GM23338 (cell line): ENCODE measurements at regions not wholly inside any gene's neighbourhood (a gene's known extent, or its start where the extent isn't known, plus 50 kb on each side); places are given as distances from the start of the nearest gene placed in this dataset.

Source experiments
- ATAC-seq: fragments of 200-7000 bp; cut with Tn5 transposase; 3 replicates; pipeline ENCODE4 v1.9.1; 2020
- DNase-seq: peaks from one replicate; pipeline ENCODE4 v3.0.0-alpha.2; 2015; ENCODE audit warnings: low spot score
- H2AFZ ChIP-seq: fragments of 200-600 bp; sonication (generic); 2 replicates; pipeline ENCODE4 v1.8.0; 2016; ENCODE audit warnings: antibody characterized with exemption, mild to moderate bottlenecking, moderate library complexity
- H3F3A ChIP-seq: fragments of 200-600 bp; sonication (generic); replicated peaks from 2 replicates; pipeline ENCODE4 v1.8.0; 2017; ENCODE audit warnings: antibody characterized with exemption, mixed run types, low read depth
- H3K27ac ChIP-seq: fragments of 200-600 bp; sonication (generic); 2 replicates; pipeline ENCODE4 v1.6.1; 2016; ENCODE audit warnings: low read depth
- H3K27me3 ChIP-seq: fragments of 200-600 bp; sonication (generic); 2 replicates; pipeline ENCODE4 v1.8.0; 2016; ENCODE audit warnings: mild to moderate bottlenecking, mixed run types, moderate library complexity; ENCODE audit not compliant: insufficient read depth
- H3K36me3 ChIP-seq: fragments of 200-600 bp; sonication (generic); 2 replicates; pipeline ENCODE4 v1.8.0; 2016; ENCODE audit warnings: mild to moderate bottlenecking; ENCODE audit not compliant: insufficient read depth
- H3K4me1 ChIP-seq: fragments of 200-600 bp; sonication (generic); 2 replicates; pipeline ENCODE4 v1.8.0; 2016; ENCODE audit warnings: mild to moderate bottlenecking, moderate library complexity; ENCODE audit not compliant: insufficient read depth
- H3K4me2 ChIP-seq: fragments of 200-600 bp; sonication (generic); 2 replicates; pipeline ENCODE4 v1.7.1; 2017; ENCODE audit warnings: mixed run types
- H3K4me3 ChIP-seq: fragments of 200-600 bp; sonication (generic); 2 replicates; pipeline ENCODE4 v1.6.1; 2016; ENCODE audit warnings: mixed run types
- H3K79me2 ChIP-seq: fragments of 200-600 bp; sonication (generic); replicated peaks from 2 replicates; pipeline ENCODE4 v1.8.0; 2017; ENCODE audit warnings: mild to moderate bottlenecking; ENCODE audit not compliant: insufficient read depth
- H3K9me2 ChIP-seq: fragments of 200-600 bp; sonication (generic); 2 replicates; pipeline ENCODE4 v1.8.0; 2017; ENCODE audit not compliant: insufficient read depth
- H4K20me1 ChIP-seq: fragments of 200-600 bp; sonication (generic); replicated peaks from 2 replicates; pipeline ENCODE4 v1.8.0; 2017; ENCODE audit warnings: mild to moderate bottlenecking; ENCODE audit not compliant: insufficient read depth
- H3K27ac Mint-ChIP-seq: 2 replicates; pipeline ENCODE4 v1.8.0; 2020; ENCODE audit warnings: inconsistent platforms, mild to moderate bottlenecking, moderate library complexity, mixed read lengths
- H3K27me3 Mint-ChIP-seq: 3 replicates; pipeline ENCODE4 v1.8.0; 2022; ENCODE audit warnings: low read depth, mild to moderate bottlenecking, moderate library complexity, mixed read lengths, inconsistent platforms; ENCODE audit not compliant: insufficient read depth, poor library complexity
- H3K36me3 Mint-ChIP-seq: 3 replicates; pipeline ENCODE4 v1.8.0; 2021; ENCODE audit warnings: low read depth, mild to moderate bottlenecking, inconsistent platforms, moderate library complexity, mixed read lengths
- H3K4me1 Mint-ChIP-seq: 3 replicates; pipeline ENCODE4 v1.8.0; 2020; ENCODE audit warnings: mild to moderate bottlenecking, inconsistent platforms, mixed read lengths
- H3K4me3 Mint-ChIP-seq: 3 replicates; pipeline ENCODE4 v1.8.0; 2021; ENCODE audit warnings: moderate library complexity, mild to moderate bottlenecking, inconsistent platforms, mixed read lengths
- H3K9me3 Mint-ChIP-seq: 3 replicates; pipeline ENCODE4 v1.8.0; 2020; ENCODE audit warnings: moderate library complexity, mild to moderate bottlenecking, inconsistent platforms, mixed read lengths
- CREB1 ChIP-seq: fragments of 250-450 bp; sonication (Bioruptor Pico); IDR thresholded peaks from 2 replicates; pipeline ENCODE4 v1.5.0; 2020; ENCODE audit warnings: low read depth, mild to moderate bottlenecking, moderate library complexity
- CTCF ChIP-seq, 2 experiments: fragments of 200-600 bp in 1 of 2; sonication (generic) in 1 of 2; conservative IDR thresholded peaks; 2 replicates each; pipeline versions ENCODE4 v1.5.1 to v1.6.1; 2016 to 2017; ENCODE audit warnings: antibody characterized with exemption in 2 of 2, low read depth in 2 of 2, mild to moderate bottlenecking in 2 of 2, moderate library complexity in 1 of 2
- ETS1 ChIP-seq: IDR thresholded peaks from 2 replicates; pipeline ENCODE4 v1.6.1; 2016; ENCODE audit warnings: antibody characterized with exemption
- EZH2phosphoT487 ChIP-seq: fragments of 200-600 bp; sonication (generic); IDR thresholded peaks from one replicate; pipeline ENCODE4 v1.8.1; 2018; ENCODE audit warnings: antibody characterized with exemption; ENCODE audit not compliant: unreplicated experiment
- JUNB ChIP-seq: IDR thresholded peaks from one replicate; pipeline ENCODE4 v1.6.1; 2016; ENCODE audit warnings: antibody characterized with exemption; ENCODE audit not compliant: unreplicated experiment
- NANOG ChIP-seq: IDR thresholded peaks from 2 replicates; pipeline ENCODE4 v1.6.1; 2016; ENCODE audit warnings: antibody characterized with exemption, borderline replicate concordance
- REST ChIP-seq: IDR thresholded peaks from one replicate; pipeline ENCODE4 v1.6.1; 2018; ENCODE audit warnings: antibody characterized with exemption; ENCODE audit not compliant: unreplicated experiment
- STAT1 ChIP-seq: IDR thresholded peaks from one replicate; pipeline ENCODE4 v1.6.1; 2016; ENCODE audit warnings: antibody characterized with exemption; ENCODE audit not compliant: unreplicated experiment
- ZNF114 ChIP-seq: fragments of 250-450 bp; sonication (Bioruptor Pico); IDR thresholded peaks from 2 replicates; pipeline ENCODE4 v1.5.0; 2020; ENCODE audit warnings: mild to moderate bottlenecking, moderate library complexity

GRCh38 chr18:66900837-66901236 is 296.9 kb upstream of the CDH19 start:
- Histone ChIP-seq H3K27ac (no peak overlapping the region), H3K27me3 (no peaks in the 10 kb centered on the region), H3K4me2 (no peak overlapping the region), H3K9me2 (peaks cover 11% of the 10 kb centered on the region), H4K20me1 (no peaks in the 10 kb centered on the region), H3K36me3 (no peaks in the 10 kb centered on the region), H3F3A (no peaks in the 10 kb centered on the region), H3K4me1 (no peaks in the 10 kb centered on the region), H3K79me2 (no peaks in the 10 kb centered on the region), H3K4me3 (no peak overlapping the region), H2AFZ (no peak overlapping the region)
- no peak for DNase-seq
- Mint-ChIP-seq H3K27me3 (peaks cover 2% of the 10 kb centered on the region), H3K4me1 (0 out of 3 replicates have a peak, but pooled peaks cover 5% of the 10 kb centered on the region), H3K27ac (no peak overlapping the region), H3K36me3 (no peaks in the 10 kb centered on the region), H3K4me3 (no peak overlapping the region), H3K9me3 (no peaks in the 10 kb centered on the region)
- TF ChIP-seq ZNF114 (no peak), ETS1 (no peak), EZH2phosphoT487 (no peak), STAT1 (no peak), JUNB (no peak), NANOG (no peak)
- no peak for ATAC-seq

- Mint-ChIP-seq H3K27ac (no peak overlapping the region), H3K36me3 (no peaks in the 10 kb centered on the region; the same call in 2 of the 3 replicates), H3K27me3 (peaks cover 2% of the 10 kb centered on the region), H3K4me1 (0 out of 3 replicates have a peak, but pooled peaks cover 5% of the 10 kb centered on the region), H3K9me3 (no peaks in the 10 kb centered on the region), H3K4me3 (no peak overlapping the region)
- Histone ChIP-seq H3K27me3 (no peaks in the 10 kb centered on the region), H3K4me3 (no peak overlapping the region), H3K79me2 (no peaks in the 10 kb centered on the region), H2AFZ (no peak overlapping the region; the same call in 1 of the 2 replicates), H4K20me1 (no peaks in the 10 kb centered on the region), H3K4me1 (peaks cover 4% of the 10 kb centered on the region; the same call in 1 of the 2 replicates), H3K4me2 (no peak overlapping the region), H3K36me3 (no peaks in the 10 kb centered on the region), H3F3A (no peaks in the 10 kb centered on the region), H3K9me2 (peaks cover 18% of the 10 kb centered on the region), H3K27ac (no peak overlapping the region)
- ATAC-seq (no peak), DNase-seq (no peak)
- TF ChIP-seq CREB1 (CRISPR knock-in tag), result no peak
Observed at GRCh38 chr18:66895631-66896030, 291.7 kb upstream of the CDH19 start.

DNA sequence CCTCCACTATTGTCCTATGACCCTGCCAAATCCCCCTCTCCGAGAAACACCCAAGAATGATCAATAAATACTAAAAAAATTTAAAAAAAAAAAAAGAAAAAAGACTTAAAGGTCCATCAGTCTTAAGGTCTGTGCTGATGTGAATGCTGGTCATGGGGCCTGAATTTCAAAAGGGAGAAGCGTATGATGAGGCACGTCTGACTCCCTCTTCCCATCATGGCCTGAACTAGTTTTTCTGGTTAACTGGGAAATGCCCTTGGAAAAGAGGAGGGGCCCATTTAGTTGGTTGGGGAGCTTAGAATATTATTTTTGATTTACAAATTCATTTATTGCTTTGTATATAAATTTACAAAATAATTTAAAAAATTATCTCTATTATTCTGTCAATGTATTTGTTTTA is 291.0 kb upstream of the CDH19 start:
- ATAC-seq, result no peak
- no peak overlapping the region for H3K4me3 Mint-ChIP-seq
- no peak overlapping the region for H3K27ac Mint-ChIP-seq
- no peak for TF ChIP-seq REST
- TF ChIP-seq NANOG, result no peak
- no peak for TF ChIP-seq CTCF (conservative IDR thresholded peaks at IDR 0.05; ENCODE audit: low read depth in 2 of 2)
- no peak for TF ChIP-seq EZH2phosphoT487

More for the DNA sequence above, 291.0 kb upstream of the CDH19 start:
- no peaks in the 10 kb centered on the region for H3K36me3 ChIP-seq
- Mint-ChIP-seq H3K9me3 (no peaks in the 10 kb centered on the region), H3K4me1 (peaks cover 1% of the 10 kb centered on the region; the same call in 2 of the 3 replicates), H3K27me3 (no peaks in the 10 kb centered on the region), H3K36me3 (no peaks in the 10 kb centered on the region; the same call in 2 of the 3 replicates)
- H3K79me2 ChIP-seq, result no peaks in the 10 kb centered on the region
- H3K4me2 ChIP-seq, result no peak overlapping the region
- no peak overlapping the region for H3K4me3 ChIP-seq
- H3K9me2 ChIP-seq, result peaks cover 18% of the 10 kb centered on the region
- no peaks in the 10 kb centered on the region for H3F3A ChIP-seq
- H2AFZ ChIP-seq, result no peak overlapping the region; the same call in 1 of the 2 replicates
- peaks cover 4% of the 10 kb centered on the region; the same call in 1 of the 2 replicates for H3K4me1 ChIP-seq
- H3K27me3 ChIP-seq, result no peaks in the 10 kb centered on the region
- H3K27ac ChIP-seq, result no peak overlapping the region
- no peak for DNase-seq
- no peaks in the 10 kb centered on the region for H4K20me1 ChIP-seq
